CD4-positive, alpha-beta T cell treated with Interleukin-15 for 1 hour (primary cell): ENCODE measurements at regions not wholly inside any gene's neighbourhood (a gene's known extent, or its start where the extent isn't known, plus 50 kb on each side); places are given as distances from the start of the nearest gene placed in this dataset.

Source experiments
- DNase-seq: peaks from one replicate; pipeline ENCODE4 v3.0.0-alpha.2; 2020

GRCh38 chr1:199362996-199363395 is 664.5 kb upstream of the NR5A2 start:
- no peak for DNase-seq

GRCh38 chr1:199373139-199373538 is 654.4 kb upstream of the NR5A2 start:
- no peak for DNase-seq

GRCh38 chr1:199377211-199377610 is 650.3 kb upstream of the NR5A2 start:
- no peak for DNase-seq

GRCh38 chr1:199383793-199384192 is 643.7 kb upstream of the NR5A2 start:
- no peak for DNase-seq

GRCh38 chr1:199394856-199395255 is 632.7 kb upstream of the NR5A2 start:
- no peak for DNase-seq

- DNase-seq = no peak
These were observed 631.1 kb upstream of the NR5A2 start for GRCh38 chr1:199396456-199396855.

- no peak for DNase-seq
These were observed 627.4 kb upstream of the NR5A2 start for GRCh38 chr1:199399996-199400724.

GRCh38 chr1:199403531-199404116 is 623.9 kb upstream of the NR5A2 start:
- no peak for DNase-seq

GRCh38 chr1:199404191-199404590 is 623.3 kb upstream of the NR5A2 start:
- no peak for DNase-seq

GRCh38 chr1:199404976-199405375 is 622.5 kb upstream of the NR5A2 start:
- DNase-seq = no peak

- no peak for DNase-seq
These were observed 621.8 kb upstream of the NR5A2 start for GRCh38 chr1:199405634-199406196.

- DNase-seq = no peak
These were observed 617.0 kb upstream of the NR5A2 start for GRCh38 chr1:199410462-199410861.

- no peak for DNase-seq
These were observed 616.0 kb upstream of the NR5A2 start for GRCh38 chr1:199411506-199411905.

GRCh38 chr1:199422206-199422605 is 605.3 kb upstream of the NR5A2 start:
- no peak for DNase-seq

GRCh38 chr1:199447906-199448305 is 579.6 kb upstream of the NR5A2 start:
- DNase-seq = no peak

- no peak for DNase-seq
These were observed 578.9 kb upstream of the NR5A2 start for GRCh38 chr1:199448646-199449045.

GRCh38 chr1:199449221-199449620 is 578.3 kb upstream of the NR5A2 start:
- no peak for DNase-seq

GRCh38 chr1:199449681-199450080 is 577.8 kb upstream of the NR5A2 start:
- DNase-seq = no peak

- DNase-seq = no peak
These were observed 574.9 kb upstream of the NR5A2 start for GRCh38 chr1:199452627-199453026.

GRCh38 chr1:199453723-199454122 is 573.8 kb upstream of the NR5A2 start:
- no peak for DNase-seq

- no peak for DNase-seq
These were observed 566.6 kb upstream of the NR5A2 start for GRCh38 chr1:199460933-199461332.

- DNase-seq = no peak
These were observed 563.9 kb upstream of the NR5A2 start for GRCh38 chr1:199463521-199464127.

GRCh38 chr1:199466961-199467360 is 560.5 kb upstream of the NR5A2 start:
- DNase-seq = no peak

- no peak for DNase-seq
These were observed 555.5 kb upstream of the NR5A2 start for GRCh38 chr1:199472018-199472417.
